Activated T-cell treated with anti-CD3 and anti-CD28 coated beads for 48 hours (primary cell): ENCODE measurements at regions not wholly inside any gene's neighbourhood (a gene's known extent, or its start where the extent isn't known, plus 50 kb on each side); places are given as distances from the start of the nearest gene placed in this dataset.

ENCODE experiments used
- DNase-seq: peaks from one replicate; pipeline ENCODE4 v3.0.0-alpha.2; 2020; ENCODE audit warnings: low read depth

GRCh38 chr2:237171396-237171795, 85.7 kb downstream of the COPS8 start:
- DNase-seq: no peak

- DNase-seq: no peak
Measured at GRCh38 chr2:237171881-237172280, 86.2 kb downstream of the COPS8 start.

GRCh38 chr2:237177052-237177451, 91.4 kb downstream of the COPS8 start:
- no peak for DNase-seq

GRCh38 chr2:237177986-237178385, 92.3 kb downstream of the COPS8 start:
- DNase-seq: no peak

GRCh38 chr2:237178396-237178795, 92.7 kb downstream of the COPS8 start:
- no peak for DNase-seq

- DNase-seq: no peak
Measured at GRCh38 chr2:237179161-237179560, 93.5 kb downstream of the COPS8 start.

GRCh38 chr2:237180187-237180586, 94.5 kb downstream of the COPS8 start:
- DNase-seq: no peak

- DNase-seq: no peak
Measured at GRCh38 chr2:237180987-237181386, 95.3 kb downstream of the COPS8 start.

- DNase-seq: no peak
Measured at GRCh38 chr2:237181844-237182243, 96.2 kb downstream of the COPS8 start.

GRCh38 chr2:237182422-237183123, 96.9 kb downstream of the COPS8 start:
- DNase-seq: no peak

GRCh38 chr2:237184192-237184918, 98.7 kb downstream of the COPS8 start:
- DNase-seq: no peak

- no peak for DNase-seq
Measured at GRCh38 chr2:237184919-237185552, 99.3 kb downstream of the COPS8 start.

GRCh38 chr2:237185553-237185925, 99.8 kb downstream of the COPS8 start:
- no peak for DNase-seq

- DNase-seq: no peak
Measured at GRCh38 chr2:237189799-237190198, 104.1 kb downstream of the COPS8 start.

- DNase-seq: no peak
Measured at GRCh38 chr2:237190966-237191713, 105.5 kb downstream of the COPS8 start.

- no peak for DNase-seq
Measured at GRCh38 chr2:237191714-237192081, 106.0 kb downstream of the COPS8 start.

- no peak for DNase-seq
Measured at GRCh38 chr2:237192881-237193280, 107.2 kb downstream of the COPS8 start.

GRCh38 chr2:237193436-237193835, 107.7 kb downstream of the COPS8 start:
- no peak for DNase-seq

GRCh38 chr2:237194081-237194480, 108.4 kb downstream of the COPS8 start:
- DNase-seq: no peak

- no peak for DNase-seq
Measured at GRCh38 chr2:237194906-237195305, 109.2 kb downstream of the COPS8 start.

GRCh38 chr2:237195396-237196120, 109.9 kb downstream of the COPS8 start:
- DNase-seq: no peak

GRCh38 chr2:237196409-237196808, 110.7 kb downstream of the COPS8 start:
- no peak for DNase-seq
